PC-9 (cell line): ENCODE measurements at regions not wholly inside any gene's neighbourhood (a gene's known extent, or its start where the extent isn't known, plus 50 kb on each side); places are given as distances from the start of the nearest gene placed in this dataset.

ENCODE experiments used
- BruUV-seq: library from RNA; stranded (reverse); fragments of 400-500 nt; replicated peaks from 2 replicates; lab custom pipeline; 2021; lab: Mats Ljungman, UMichigan
- CTCF ChIA-PET: fragments of 300-600 bp; sonication (Branson Sonifier 250); formaldehyde crosslinking; loops from one replicate; lab custom pipeline; 2022; ENCODE audit warnings: antibody characterized with exemption; lab: Charles Lee
- POLR2A ChIA-PET: fragments of 300-600 bp; sonication (Branson Sonifier 250); formaldehyde crosslinking; loops from one replicate; lab custom pipeline; 2022; ENCODE audit warnings: antibody characterized with exemption; ENCODE audit not compliant: unreplicated experiment; lab: Charles Lee
- DNase-seq, 2 experiments: peaks; one replicate each; pipeline versions ENCODE4 v3.0.0 to v3.0.0-alpha.2; 2015 to 2022; ENCODE audit warnings: mixed read lengths in 1 of 2
- H2AFZ ChIP-seq: fragments of 200-600 bp; sonication (generic); 2 replicates; pipeline ENCODE4 v1.8.1; 2017; ENCODE audit warnings: antibody characterized with exemption
- H3F3A ChIP-seq: fragments of 200-600 bp; sonication (generic); 2 replicates; pipeline ENCODE4 v1.8.1; 2017; ENCODE audit warnings: antibody characterized with exemption, mild to moderate bottlenecking, low read depth; ENCODE audit not compliant: insufficient read depth
- H3K27ac ChIP-seq: fragments of 200-600 bp; sonication (generic); 2 replicates; pipeline ENCODE4 v1.6.1; 2016; ENCODE audit warnings: mixed run types
- H3K27me3 ChIP-seq: fragments of 200-600 bp; sonication (generic); 2 replicates; pipeline ENCODE4 v1.6.1; 2016; ENCODE audit warnings: low read depth, mixed run types; ENCODE audit not compliant: insufficient read depth
- H3K36me3 ChIP-seq: fragments of 200-600 bp; sonication (generic); 2 replicates; pipeline ENCODE4 v1.6.1; 2016; ENCODE audit warnings: low read depth, mixed run types
- H3K4me1 ChIP-seq: fragments of 200-600 bp; sonication (generic); replicated peaks from 2 replicates; pipeline ENCODE4 v1.6.1; 2016; ENCODE audit warnings: mixed run types; ENCODE audit not compliant: insufficient read depth
- H3K4me2 ChIP-seq: fragments of 200-600 bp; sonication (generic); 2 replicates; pipeline ENCODE4 v1.6.1; 2017; ENCODE audit warnings: mixed run types
- H3K4me3 ChIP-seq: fragments of 200-600 bp; sonication (generic); 2 replicates; pipeline ENCODE4 v1.6.1; 2016; ENCODE audit warnings: mixed run types
- H3K79me2 ChIP-seq: fragments of 200-600 bp; sonication (generic); 2 replicates; pipeline ENCODE4 v1.6.1; 2017; ENCODE audit warnings: low read depth, mixed run types
- H3K9me2 ChIP-seq: fragments of 200-600 bp; sonication (generic); 2 replicates; pipeline ENCODE4 v1.8.1; 2017; ENCODE audit warnings: mild to moderate bottlenecking; ENCODE audit not compliant: insufficient read depth
- H3K9me3 ChIP-seq: fragments of 200-600 bp; sonication (generic); 2 replicates; pipeline ENCODE4 v1.8.1; 2016; ENCODE audit warnings: low read depth; ENCODE audit not compliant: insufficient read depth
- H4K20me1 ChIP-seq: fragments of 200-600 bp; sonication (generic); 2 replicates; pipeline ENCODE4 v1.8.1; 2017; ENCODE audit not compliant: insufficient read depth
- EZH2 ChIP-seq: fragments of 200-600 bp; sonication (generic); IDR thresholded peaks from 2 replicates; pipeline ENCODE4 v1.8.0; 2017; ENCODE audit warnings: antibody characterized with exemption, low read depth
- intact Hi-C: fragments of 100-400 bp; cut with micrococcal nuclease; formaldehyde crosslinking; loops from one replicate; pipeline ENCODE4 v1.10.0; 2022; ENCODE audit not compliant: unreplicated experiment
- TF ChIP-seq, protein P1 (sequence below): fragments of 200-600 bp; sonication (generic); conservative IDR thresholded peaks from 2 replicates; pipeline ENCODE4 v1.6.1; 2017; ENCODE audit warnings: mixed run types, antibody characterized with exemption, mild to moderate bottlenecking, moderate library complexity

DNA sequence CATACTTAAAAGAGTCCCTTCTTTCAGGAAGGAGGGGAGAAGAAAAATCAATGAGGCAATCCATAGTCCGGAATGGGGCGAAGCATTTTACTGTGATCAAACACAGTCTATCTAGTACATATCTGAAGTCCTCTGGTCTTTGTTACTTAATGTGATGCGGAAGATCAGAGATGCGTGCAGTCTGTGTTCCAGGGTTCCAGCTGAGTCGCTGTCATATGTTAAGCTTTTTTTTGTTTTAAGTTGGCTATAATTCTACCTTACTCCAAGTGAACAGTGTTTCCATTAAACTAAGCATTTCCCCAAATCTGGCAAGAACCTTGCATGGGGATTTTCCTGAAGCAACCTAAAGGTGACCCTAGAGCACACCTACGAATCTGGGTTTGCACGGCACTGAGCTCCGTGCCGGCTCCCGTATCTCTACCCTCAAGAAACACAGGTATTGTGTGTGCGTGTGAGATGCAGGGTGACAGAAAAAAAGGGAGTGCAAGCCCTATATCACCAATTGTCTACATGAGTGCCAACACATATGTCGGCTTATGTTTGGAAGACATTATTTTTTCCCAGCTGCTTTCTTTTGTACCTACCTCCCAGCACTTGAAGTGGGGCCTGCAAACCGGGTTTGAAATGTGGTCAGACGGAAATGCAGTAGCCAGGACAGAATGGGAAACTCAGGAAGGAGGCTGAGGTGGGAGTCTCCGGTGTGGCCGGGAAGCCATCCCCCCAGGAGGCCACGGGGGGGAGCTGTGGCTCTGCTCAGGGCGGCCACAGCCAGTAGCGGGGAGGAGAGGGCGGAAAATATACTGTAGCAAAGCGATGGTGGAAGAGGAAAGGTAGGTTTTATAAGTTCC lies 435.8 kb upstream of the MGMT start:
- Histone ChIP-seq H4K20me1 (no peaks in the 10 kb centered on the region), H3K4me1 (no peaks in the 10 kb centered on the region), H3K4me2 (no peak overlapping the region), H3K36me3 (no peaks in the 10 kb centered on the region), H3K4me3 (no peak overlapping the region), H3F3A (no peaks in the 10 kb centered on the region), H3K9me2 (no peaks in the 10 kb centered on the region), H3K27ac (no peak overlapping the region), H2AFZ (no peak overlapping the region), H3K27me3 (peaks cover 65% of the 10 kb centered on the region), H3K9me3 (no peaks in the 10 kb centered on the region), H3K79me2 (no peaks in the 10 kb centered on the region)
- peak in 1 of 2 experiments; percentile 25 for DNase-seq
- intact Hi-C loops, result loop anchor here (10.0 kb wide), 1 partner anchor 1094 kb away; no protein-coding TSS in a partner anchor
- no peak for TF ChIP-seq EZH2
- TF ChIP-seq, protein P1, sequence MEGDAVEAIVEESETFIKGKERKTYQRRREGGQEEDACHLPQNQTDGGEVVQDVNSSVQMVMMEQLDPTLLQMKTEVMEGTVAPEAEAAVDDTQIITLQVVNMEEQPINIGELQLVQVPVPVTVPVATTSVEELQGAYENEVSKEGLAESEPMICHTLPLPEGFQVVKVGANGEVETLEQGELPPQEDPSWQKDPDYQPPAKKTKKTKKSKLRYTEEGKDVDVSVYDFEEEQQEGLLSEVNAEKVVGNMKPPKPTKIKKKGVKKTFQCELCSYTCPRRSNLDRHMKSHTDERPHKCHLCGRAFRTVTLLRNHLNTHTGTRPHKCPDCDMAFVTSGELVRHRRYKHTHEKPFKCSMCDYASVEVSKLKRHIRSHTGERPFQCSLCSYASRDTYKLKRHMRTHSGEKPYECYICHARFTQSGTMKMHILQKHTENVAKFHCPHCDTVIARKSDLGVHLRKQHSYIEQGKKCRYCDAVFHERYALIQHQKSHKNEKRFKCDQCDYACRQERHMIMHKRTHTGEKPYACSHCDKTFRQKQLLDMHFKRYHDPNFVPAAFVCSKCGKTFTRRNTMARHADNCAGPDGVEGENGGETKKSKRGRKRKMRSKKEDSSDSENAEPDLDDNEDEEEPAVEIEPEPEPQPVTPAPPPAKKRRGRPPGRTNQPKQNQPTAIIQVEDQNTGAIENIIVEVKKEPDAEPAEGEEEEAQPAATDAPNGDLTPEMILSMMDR, result peak; percentile 67
- ChIA-PET POLR2A (no interaction called here), CTCF (no interaction called here)
- BruUV-seq, result no TSS peak

DNA sequence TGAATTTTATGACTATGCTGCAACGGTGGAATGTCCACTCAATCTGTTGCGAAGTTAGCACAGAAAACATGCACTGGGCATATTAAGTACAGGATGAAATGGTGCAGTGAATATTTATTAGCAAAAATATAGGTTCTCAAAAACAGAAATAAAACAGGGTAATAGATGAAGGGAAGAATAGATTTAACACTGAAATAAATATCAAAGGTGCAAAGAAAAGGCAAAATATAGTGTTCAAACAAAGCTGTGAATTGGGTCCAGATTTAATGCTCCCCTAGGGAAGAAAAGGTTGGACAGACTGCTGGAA lies 435.2 kb upstream of the MGMT start:
- TF ChIP-seq EZH2, result no peak
- TF ChIP-seq, protein P1, result no peak
- BruUV-seq, result no TSS peak
- DNase-seq, result no peak
- Histone ChIP-seq H3K27ac (no peak overlapping the region), H3K79me2 (no peaks in the 10 kb centered on the region), H3K9me2 (no peaks in the 10 kb centered on the region), H4K20me1 (no peaks in the 10 kb centered on the region), H3K9me3 (no peaks in the 10 kb centered on the region), H3K27me3 (peaks cover 63% of the 10 kb centered on the region), H2AFZ (no peak overlapping the region), H3K4me2 (no peak overlapping the region), H3K36me3 (no peaks in the 10 kb centered on the region), H3F3A (no peaks in the 10 kb centered on the region), H3K4me3 (no peak overlapping the region), H3K4me1 (no peaks in the 10 kb centered on the region)
- CTCF ChIA-PET, result no interaction called here
- intact Hi-C loops, result loop anchor here (10.0 kb wide), 1 partner anchor 1093 kb away; no protein-coding TSS in a partner anchor
- POLR2A ChIA-PET, result no interaction called here

DNA sequence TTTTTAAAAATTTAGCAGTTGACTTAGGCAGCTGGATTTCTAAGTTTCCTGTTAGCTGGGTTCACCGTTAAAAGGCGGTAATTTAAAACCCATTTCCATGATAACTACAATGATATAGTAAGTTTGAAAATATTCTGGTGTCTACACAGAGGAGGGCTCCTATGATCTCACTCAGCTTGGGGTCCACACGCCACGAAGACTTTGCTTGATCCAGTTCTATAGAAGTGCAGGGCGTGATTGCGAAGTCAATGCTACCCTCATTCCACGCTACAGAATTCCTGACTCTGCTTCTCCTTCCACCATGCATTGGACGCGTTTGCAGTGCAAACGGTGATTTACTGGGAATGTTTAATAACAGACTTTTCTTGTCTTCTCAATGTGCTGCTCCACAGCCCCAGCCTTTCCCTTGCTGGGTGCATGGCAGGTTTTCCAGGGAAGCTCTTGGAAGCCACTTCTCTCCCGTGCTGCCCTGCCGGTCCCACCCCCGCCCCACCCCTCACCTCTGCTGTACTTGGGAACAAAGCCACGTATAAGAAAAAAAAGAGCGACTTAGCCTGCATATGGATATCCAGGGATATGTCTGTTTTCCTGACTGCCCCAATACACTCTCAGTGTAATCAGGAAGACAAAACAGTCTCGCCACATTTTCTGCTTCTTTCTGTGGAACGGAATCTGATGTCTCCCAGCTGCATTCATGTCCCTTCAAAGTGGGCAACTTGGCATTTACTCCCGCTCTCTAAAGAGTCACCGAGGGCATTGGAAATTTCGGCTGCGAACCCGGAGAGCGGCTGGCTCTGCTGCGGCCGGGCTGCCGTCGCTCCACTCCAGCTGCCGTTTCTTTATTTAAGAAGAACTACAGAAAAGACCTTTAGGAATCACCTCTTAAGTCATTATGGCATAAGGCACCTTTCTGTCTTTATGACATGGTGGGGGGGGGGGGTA lies 434.4 kb upstream of the MGMT start:
- DNase-seq, result no peak
- BruUV-seq, result no TSS peak
- Histone ChIP-seq H3K4me3 (no peak overlapping the region), H3K9me3 (no peaks in the 10 kb centered on the region), H3K9me2 (no peaks in the 10 kb centered on the region), H3F3A (no peaks in the 10 kb centered on the region), H3K27me3 (peaks cover 58% of the 10 kb centered on the region), H3K27ac (no peak overlapping the region), H3K4me2 (no peak overlapping the region), H3K4me1 (no peaks in the 10 kb centered on the region), H3K36me3 (no peaks in the 10 kb centered on the region), H3K79me2 (no peaks in the 10 kb centered on the region), H2AFZ (no peak overlapping the region), H4K20me1 (no peaks in the 10 kb centered on the region)
- POLR2A ChIA-PET, result no interaction called here
- TF ChIP-seq, protein P1, result no peak
- TF ChIP-seq EZH2, result no peak
- intact Hi-C loops, result loop anchor here (10.0 kb wide), 1 partner anchor 1092 kb away; no protein-coding TSS in a partner anchor
- CTCF ChIA-PET, result no interaction called here
